Ascending aorta (tissue), 2 donors: ENCODE measurements at regions not wholly inside any gene's neighbourhood (a gene's known extent, or its start where the extent isn't known, plus 50 kb on each side); places are given as distances from the start of the nearest gene placed in this dataset.
"Not testable (repeated sequence)": the region's sequence is repeated elsewhere in the genome, so short reads cannot be mapped to it uniquely, and the experiment has no call there.

Experiments used
- DNase-seq, 2 donors: peaks; one replicate each; pipeline ENCODE4 v3.0.0-alpha.2; 2019; ENCODE audit warnings: low spot score in 2 of 2
- H3K27ac ChIP-seq, 2 donors: fragments of 200-600 bp; sonication (generic); one replicate each; pipeline ENCODE4 v1.5.1; 2016 to 2017; ENCODE audit warnings: mild to moderate bottlenecking in 1 of 2
- H3K27me3 ChIP-seq: fragments of 200-600 bp; sonication (generic); one replicate; pipeline ENCODE4 v1.5.1; 2017
- H3K36me3 ChIP-seq, 2 donors: fragments of 200-600 bp; sonication (generic); one replicate each; pipeline ENCODE4 v1.5.1; 2016
- H3K4me1 ChIP-seq, 2 donors: fragments of 200-600 bp; sonication (generic); one replicate each; pipeline ENCODE4 v1.5.1; 2016 to 2017; ENCODE audit warnings: mild to moderate bottlenecking in 1 of 2
- H3K4me3 ChIP-seq, 2 donors: fragments of 200-600 bp; sonication (generic); one replicate each; pipeline ENCODE4 v1.5.1; 2016 to 2017; ENCODE audit warnings: mild to moderate bottlenecking in 1 of 2
- H3K9me3 ChIP-seq, 2 donors: fragments of 200-600 bp; sonication (generic); one replicate each; pipeline ENCODE4 v1.5.1; 2016
- intact Hi-C: fragments of 100-400 bp; cut with DNase I; formaldehyde crosslinking; loops from one replicate; pipeline ENCODE4 v1.15.1; 2023
- TF ChIP-seq, protein P1 (sequence below), 3 experiments: fragments of 200-600 bp in 2 of 3; fragments of 450-650 bp in 1 of 3; sonication (generic) in 2 of 3; IDR thresholded peaks; one replicate each; pipeline ENCODE4 v1.5.1; 2016 to 2019; ENCODE audit warnings: antibody characterized with exemption in 3 of 3, mild to moderate bottlenecking in 1 of 3, moderate library complexity in 1 of 3

GRCh38 chr9:24144796-24145195 is 318.8 kb upstream of the ELAVL2 start:
- no peaks in the 10 kb centered on the region for H3K4me1 ChIP-seq
- no peak for DNase-seq
- no peaks in the 10 kb centered on the region for H3K9me3 ChIP-seq
- TF ChIP-seq, protein P1, sequence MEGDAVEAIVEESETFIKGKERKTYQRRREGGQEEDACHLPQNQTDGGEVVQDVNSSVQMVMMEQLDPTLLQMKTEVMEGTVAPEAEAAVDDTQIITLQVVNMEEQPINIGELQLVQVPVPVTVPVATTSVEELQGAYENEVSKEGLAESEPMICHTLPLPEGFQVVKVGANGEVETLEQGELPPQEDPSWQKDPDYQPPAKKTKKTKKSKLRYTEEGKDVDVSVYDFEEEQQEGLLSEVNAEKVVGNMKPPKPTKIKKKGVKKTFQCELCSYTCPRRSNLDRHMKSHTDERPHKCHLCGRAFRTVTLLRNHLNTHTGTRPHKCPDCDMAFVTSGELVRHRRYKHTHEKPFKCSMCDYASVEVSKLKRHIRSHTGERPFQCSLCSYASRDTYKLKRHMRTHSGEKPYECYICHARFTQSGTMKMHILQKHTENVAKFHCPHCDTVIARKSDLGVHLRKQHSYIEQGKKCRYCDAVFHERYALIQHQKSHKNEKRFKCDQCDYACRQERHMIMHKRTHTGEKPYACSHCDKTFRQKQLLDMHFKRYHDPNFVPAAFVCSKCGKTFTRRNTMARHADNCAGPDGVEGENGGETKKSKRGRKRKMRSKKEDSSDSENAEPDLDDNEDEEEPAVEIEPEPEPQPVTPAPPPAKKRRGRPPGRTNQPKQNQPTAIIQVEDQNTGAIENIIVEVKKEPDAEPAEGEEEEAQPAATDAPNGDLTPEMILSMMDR (IDR thresholded peaks at IDR 0.05) = no peak
- no peaks in the 10 kb centered on the region for H3K36me3 ChIP-seq
- intact Hi-C loops = no loop called here
- no peaks in the 10 kb centered on the region for H3K27me3 ChIP-seq
- H3K4me3 ChIP-seq = no peak overlapping the region
- H3K27ac ChIP-seq = no peak overlapping the region

GRCh38 chr9:24135072-24135471 is 309.0 kb upstream of the ELAVL2 start:
- H3K4me1 ChIP-seq, H3K9me3 ChIP-seq, H3K36me3 ChIP-seq, H3K27me3 ChIP-seq, DNase-seq, intact Hi-C loops, H3K4me3 ChIP-seq, H3K27ac ChIP-seq: not testable (repeated sequence)

GRCh38 chr9:24132244-24132643 is 306.2 kb upstream of the ELAVL2 start:
- no peaks in the 10 kb centered on the region for H3K9me3 ChIP-seq
- intact Hi-C loops = no loop called here
- H3K27ac ChIP-seq = no peak overlapping the region
- no peak overlapping the region for H3K4me3 ChIP-seq
- no peaks in the 10 kb centered on the region for H3K27me3 ChIP-seq
- DNase-seq = no peak
- H3K4me1 ChIP-seq = no peaks in the 10 kb centered on the region
- TF ChIP-seq, protein P1 (IDR thresholded peaks at IDR 0.05) = no peak
- H3K36me3 ChIP-seq = no peaks in the 10 kb centered on the region

- no peak overlapping the region for H3K27ac ChIP-seq
- H3K9me3 ChIP-seq = no peaks in the 10 kb centered on the region
- H3K4me1 ChIP-seq = no peaks in the 10 kb centered on the region
- DNase-seq = no peak
- intact Hi-C loops = no loop called here
- no peak overlapping the region for H3K4me3 ChIP-seq
- TF ChIP-seq, protein P1 (IDR thresholded peaks at IDR 0.05) = no peak
- no peaks in the 10 kb centered on the region for H3K27me3 ChIP-seq
- H3K36me3 ChIP-seq = no peaks in the 10 kb centered on the region
These were observed 301.5 kb upstream of the ELAVL2 start for GRCh38 chr9:24127519-24127918.

DNA sequence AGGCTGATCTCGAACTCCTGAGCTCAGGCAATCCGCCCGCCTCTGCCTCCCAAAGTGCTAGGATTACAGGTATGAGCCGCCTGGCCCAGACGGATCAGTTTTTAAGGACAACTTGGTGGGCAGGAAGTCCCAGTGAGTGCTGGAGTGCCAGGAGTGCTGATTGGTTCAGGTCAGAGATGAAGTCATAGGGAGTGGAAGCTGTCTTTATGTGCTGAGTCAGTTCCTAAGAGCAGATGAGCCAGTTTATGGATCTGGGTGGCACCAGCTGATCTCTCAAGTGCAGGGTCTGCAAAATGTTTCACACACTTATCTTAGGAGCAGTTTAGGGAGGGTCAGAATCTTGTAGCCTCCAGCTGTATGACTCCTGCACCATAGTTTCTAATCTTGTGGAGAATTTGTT is 292.1 kb upstream of the ELAVL2 start:
- no peak for DNase-seq
- Histone ChIP-seq H3K9me3 (no peaks in the 10 kb centered on the region), H3K4me1 (no peaks in the 10 kb centered on the region), H3K4me3 (no peak overlapping the region), H3K36me3 (no peaks in the 10 kb centered on the region), H3K27me3 (no peaks in the 10 kb centered on the region), H3K27ac (no peak overlapping the region)
- TF ChIP-seq, protein P1 (IDR thresholded peaks at IDR 0.05) = no peak
- intact Hi-C loops = no loop called here

- Histone ChIP-seq H3K27ac (no peak overlapping the region), H3K4me1 (no peaks in the 10 kb centered on the region), H3K27me3 (no peaks in the 10 kb centered on the region), H3K36me3 (no peaks in the 10 kb centered on the region), H3K4me3 (no peak overlapping the region), H3K9me3 (no peaks in the 10 kb centered on the region)
- intact Hi-C loops = no loop called here
- TF ChIP-seq, protein P1 (IDR thresholded peaks at IDR 0.05) = no peak
- DNase-seq = no peak
These were observed 270.7 kb upstream of the ELAVL2 start for GRCh38 chr9:24096756-24097155.
